Stomach (tissue), 4 donors: ENCODE measurements at regions not wholly inside any gene's neighbourhood (a gene's known extent, or its start where the extent isn't known, plus 50 kb on each side); places are given as distances from the start of the nearest gene placed in this dataset.

ENCODE experiments used
- EP300 ChIP-seq: sonication (generic); formaldehyde crosslinking; IDR thresholded peaks from one replicate; pipeline ENCODE4 v1.6.1; 2017; ENCODE audit warnings: antibody characterized with exemption
- POLR2A ChIP-seq, 4 donors: fragments of 450-650 bp; IDR thresholded peaks; one replicate each; pipeline ENCODE4 v1.6.1; 2016; ENCODE audit warnings: antibody characterized with exemption in 4 of 4, control low read depth in 2 of 4, mild to moderate bottlenecking in 1 of 4, moderate library complexity in 1 of 4

DNA sequence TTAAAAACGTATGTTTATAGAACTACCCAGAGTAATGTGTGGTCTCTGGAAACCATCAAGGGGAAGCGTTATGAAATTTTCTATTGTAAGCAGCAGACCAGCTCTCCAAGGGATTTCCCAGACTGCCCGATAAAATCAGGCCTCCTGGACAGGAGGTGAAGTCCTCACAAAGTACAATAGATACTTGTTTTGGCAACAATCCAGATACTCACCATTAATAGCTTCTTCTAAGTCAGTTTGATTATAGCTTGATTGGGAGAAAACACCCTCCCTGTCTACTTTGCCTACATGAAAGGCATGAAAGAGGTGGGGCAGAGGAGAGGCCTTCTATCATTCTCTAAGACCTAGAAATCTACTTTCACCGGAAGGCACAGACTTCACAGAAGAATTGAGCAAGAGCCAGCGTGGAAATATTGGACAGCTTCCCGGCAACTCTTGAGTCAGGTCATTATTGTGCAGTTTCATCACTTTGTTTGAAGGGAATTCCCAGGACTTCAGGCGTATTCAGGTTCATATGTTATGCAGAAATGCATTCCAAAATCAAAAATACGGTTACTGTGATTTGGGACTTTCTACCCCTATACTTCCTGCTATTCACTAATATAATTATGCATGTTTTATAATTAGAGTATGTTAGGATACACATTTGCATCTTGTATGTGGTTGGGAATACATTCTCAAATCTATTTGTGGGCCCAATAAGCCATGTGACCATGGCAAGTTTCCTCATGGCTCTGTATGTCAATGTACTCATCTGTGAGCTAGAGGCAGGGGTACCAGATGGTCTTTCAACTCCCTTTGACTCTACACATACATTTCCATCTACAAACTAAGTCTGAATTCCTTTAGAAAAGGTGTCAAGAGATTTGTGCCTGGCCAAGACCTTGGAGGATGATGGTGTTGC lies 103.5 kb downstream of the CD47 start:
- TF ChIP-seq EP300: no peak
- no peak for TF ChIP-seq POLR2A (IDR thresholded peaks at IDR 0.05)
